Heart left ventricle (tissue), 13 donors: ENCODE measurements at regions not wholly inside any gene's neighbourhood (a gene's known extent, or its start where the extent isn't known, plus 50 kb on each side); places are given as distances from the start of the nearest gene placed in this dataset.

Experiments used
- POLR2A ChIP-seq, 2 donors: fragments of 450-650 bp; IDR thresholded peaks; one replicate each; pipeline ENCODE4 v1.6.1; 2017; ENCODE audit warnings: antibody characterized with exemption in 2 of 2, mild to moderate bottlenecking in 2 of 2, moderate library complexity in 2 of 2
- TF ChIP-seq, protein P1 (sequence below), 12 donors: fragments of 200-600 bp; sonication (generic) in 4 of 12; IDR thresholded peaks; one replicate each; pipeline versions ENCODE4 v1.5.0 to v1.8.0; 2018 to 2022; ENCODE audit warnings: antibody characterized with exemption in 12 of 12, mild to moderate bottlenecking in 5 of 12
- donor health status: ischemic (EF 13 %, LVEDD 7.1; RV severe dilation, severe dysfunction).
- donor health status: DM: no; HTN: yes; CAD: no.
- donor health status: DM: no; HTN: no; CAD: no.
- donor health status: ischemic (EF 25% LVEDD 6.9; RV normal size, moderate dysfunction).
- donor health status: ischemic (EF 25% LVEDD 5.7; RV mildly dilated, moderate dysfunction).
- donor health status: ischemic (EF 35%, LVEDD 5.7; RV mildly dilated, moderate dysfunction).
- donor health status: nonischemic (EF 11% LVEDD 7.7; RV severe dilation, severe dysfunction).
- donor health status: DM: yes; HTN: yes; CAD: no.
- donor health status: PGD.
- donor health status: ischemic (EF 29% LVEDD 5.4; RV normal size, mild dysfunction).
- donor health status: nonischemic (EF 23%, LVEDD 6.1; RV moderate dilation, normal function).

DNA sequence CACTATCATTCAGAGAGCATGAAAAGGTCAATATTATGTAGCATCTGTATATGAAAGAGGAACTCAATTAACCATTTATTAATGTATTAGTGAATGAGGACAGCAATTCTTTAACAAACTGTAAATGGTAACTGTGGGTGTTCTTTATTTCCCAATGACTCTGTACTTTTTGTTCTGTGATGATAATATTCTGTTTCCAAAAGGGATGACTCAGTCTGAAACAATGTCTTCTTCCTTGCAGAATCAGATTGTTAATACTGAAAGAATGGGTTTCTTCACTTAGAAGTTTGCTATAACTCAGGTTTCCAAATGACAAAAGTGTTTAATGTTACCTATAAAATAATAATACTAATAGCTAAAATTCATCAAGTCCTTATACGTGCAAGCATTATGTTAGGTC is 1518.7 kb upstream of the WWC1 start:
- TF ChIP-seq, protein P1, sequence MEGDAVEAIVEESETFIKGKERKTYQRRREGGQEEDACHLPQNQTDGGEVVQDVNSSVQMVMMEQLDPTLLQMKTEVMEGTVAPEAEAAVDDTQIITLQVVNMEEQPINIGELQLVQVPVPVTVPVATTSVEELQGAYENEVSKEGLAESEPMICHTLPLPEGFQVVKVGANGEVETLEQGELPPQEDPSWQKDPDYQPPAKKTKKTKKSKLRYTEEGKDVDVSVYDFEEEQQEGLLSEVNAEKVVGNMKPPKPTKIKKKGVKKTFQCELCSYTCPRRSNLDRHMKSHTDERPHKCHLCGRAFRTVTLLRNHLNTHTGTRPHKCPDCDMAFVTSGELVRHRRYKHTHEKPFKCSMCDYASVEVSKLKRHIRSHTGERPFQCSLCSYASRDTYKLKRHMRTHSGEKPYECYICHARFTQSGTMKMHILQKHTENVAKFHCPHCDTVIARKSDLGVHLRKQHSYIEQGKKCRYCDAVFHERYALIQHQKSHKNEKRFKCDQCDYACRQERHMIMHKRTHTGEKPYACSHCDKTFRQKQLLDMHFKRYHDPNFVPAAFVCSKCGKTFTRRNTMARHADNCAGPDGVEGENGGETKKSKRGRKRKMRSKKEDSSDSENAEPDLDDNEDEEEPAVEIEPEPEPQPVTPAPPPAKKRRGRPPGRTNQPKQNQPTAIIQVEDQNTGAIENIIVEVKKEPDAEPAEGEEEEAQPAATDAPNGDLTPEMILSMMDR (IDR thresholded peaks at IDR 0.05), result no peak
- no peak for TF ChIP-seq POLR2A (IDR thresholded peaks at IDR 0.05)
